NB4 (cell line): ENCODE measurements at regions not wholly inside any gene's neighbourhood (a gene's known extent, or its start where the extent isn't known, plus 50 kb on each side); places are given as distances from the start of the nearest gene placed in this dataset.

ENCODE experiments used
- CTCF ChIP-seq: IDR thresholded peaks from one replicate; pipeline ENCODE4 v1.5.1; 2012; ENCODE audit warnings: low read depth, low read length
- MYC ChIP-seq: IDR thresholded peaks from 2 replicates; pipeline ENCODE4 v1.6.1; 2011; ENCODE audit warnings: low read depth, low read length
- POLR2A ChIP-seq: IDR thresholded peaks from 2 replicates; pipeline ENCODE4 v1.6.1; 2011; ENCODE audit warnings: mild to moderate bottlenecking; ENCODE audit not compliant: insufficient read length; ENCODE audit errors: extremely low read depth
- TF ChIP-seq, protein P1 (sequence below): IDR thresholded peaks from 2 replicates; pipeline ENCODE4 v1.6.1; 2011; ENCODE audit warnings: low read depth, low read length

DNA sequence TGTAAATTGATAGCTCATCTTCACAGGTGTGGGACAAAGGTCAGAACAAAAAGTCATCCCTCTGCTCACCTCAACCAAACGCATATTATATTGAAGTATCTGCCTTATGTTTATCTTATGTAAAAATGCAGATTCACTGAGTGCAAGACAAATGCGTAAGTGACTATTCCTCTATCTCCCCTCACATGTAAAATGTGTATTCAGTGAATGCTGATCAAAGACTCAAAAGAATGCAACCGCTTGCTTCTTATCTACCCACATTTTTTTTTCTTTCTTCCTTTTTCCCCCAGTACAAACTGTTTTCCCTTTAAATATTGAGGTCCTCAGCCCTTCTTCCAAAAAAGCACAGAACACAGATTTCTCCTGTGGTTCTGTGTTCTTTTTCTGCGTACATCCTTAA lies 1882.9 kb downstream of the NCAM2 start:
- TF ChIP-seq CTCF (no peak), POLR2A (no peak), MYC (no peak)
- TF ChIP-seq, protein P1, sequence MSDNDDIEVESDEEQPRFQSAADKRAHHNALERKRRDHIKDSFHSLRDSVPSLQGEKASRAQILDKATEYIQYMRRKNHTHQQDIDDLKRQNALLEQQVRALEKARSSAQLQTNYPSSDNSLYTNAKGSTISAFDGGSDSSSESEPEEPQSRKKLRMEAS = no peak
